Heart right ventricle (tissue), 16 donors: ENCODE measurements at regions not wholly inside any gene's neighbourhood (a gene's known extent, or its start where the extent isn't known, plus 50 kb on each side); places are given as distances from the start of the nearest gene placed in this dataset.

Experiments used
- ATAC-seq, 8 donors: fragments of 200-7000 bp; cut with Tn5 transposase; one replicate each; pipeline ENCODE4 v1.9.1; 2020; ENCODE audit warnings: mild to moderate bottlenecking in 8 of 8, moderate library complexity in 8 of 8, moderate number of reproducible peaks in 1 of 8
- DNase-seq, 2 donors: peaks; one replicate each; pipeline ENCODE4 v3.0.0-alpha.2; 2020
- H3K27ac ChIP-seq, 10 donors: fragments of 200-600 bp; sonication (generic) in 2 of 10; one replicate each; pipeline versions ENCODE4 v1.5.0 to v1.8.0; 2020 to 2022; ENCODE audit warnings: mild to moderate bottlenecking in 3 of 10
- H3K27me3 ChIP-seq, 7 donors: fragments of 200-600 bp; one replicate each; pipeline ENCODE4 v1.8.0; 2021 to 2022; ENCODE audit warnings: mild to moderate bottlenecking in 2 of 7
- H3K36me3 ChIP-seq, 9 donors: fragments of 200-600 bp; sonication (generic) in 1 of 9; one replicate each; pipeline versions ENCODE4 v1.5.0 to v1.8.0; 2020 to 2022; ENCODE audit warnings: mild to moderate bottlenecking in 2 of 9
- H3K4me1 ChIP-seq, 9 donors: fragments of 200-600 bp; sonication (generic) in 1 of 9; one replicate each; pipeline versions ENCODE4 v1.5.0 to v1.8.0; 2020 to 2022; ENCODE audit warnings: mild to moderate bottlenecking in 4 of 9
- H3K4me3 ChIP-seq, 10 donors: fragments of 200-600 bp; sonication (generic) in 2 of 10; one replicate each; pipeline versions ENCODE4 v1.5.0 to v1.8.0; 2020 to 2022; ENCODE audit warnings: mild to moderate bottlenecking in 7 of 10, moderate library complexity in 2 of 10
- H3K9me3 ChIP-seq, 11 donors: fragments of 200-600 bp in 10 of 11; sonication (generic) in 2 of 11; one replicate each; pipeline versions ENCODE4 v1.5.0 to v1.8.0; 2013 to 2022; ENCODE audit warnings: mild to moderate bottlenecking in 2 of 11, control low read depth in 1 of 11, moderate library complexity in 1 of 11
- WGBS, 2 donors: extraction: QIAGEN DNeasy Blood & Tissue Kit; methylation state at CpG; one replicate each; pipeline ENCODE4 v1.1.7; 2013; ENCODE audit warnings: inconsistent platforms in 1 of 2; 5-methylcytosine and 5-hydroxymethylcytosine counted together
- intact Hi-C, 10 donors: fragments of 100-400 bp; cut with DNase I; formaldehyde crosslinking; loops; one replicate each; pipeline versions ENCODE4 v1.11.1 to v1.14.2; 2022
- TF ChIP-seq, protein P1 (sequence below), 9 donors: fragments of 200-600 bp; sonication (generic) in 2 of 9; IDR thresholded peaks; one replicate each; pipeline versions ENCODE4 v1.5.0 to v1.8.0; 2021 to 2022; ENCODE audit warnings: antibody characterized with exemption in 9 of 9, mild to moderate bottlenecking in 5 of 9, moderate library complexity in 1 of 9
- donor health status: Arrhythmogenic right ventricular cardiomyopathy.
- donor health status: ischemic (EF 13 %, LVEDD 7.1; RV severe dilation, severe dysfunction).
- donor health status: healthy with polysubstance abuse.
- donor health status: DM: no; HTN: yes; CAD: no.
- donor health status: DM: no; HTN: no; CAD: no.
- donor health status: ischemic (EF 25% LVEDD 6.9; RV normal size, moderate dysfunction).
- donor health status: ischemic (EF 25% LVEDD 5.7; RV mildly dilated, moderate dysfunction).
- donor health status: healthy.
- donor health status: DM: yes; HTN: yes; CAD: no.
- donor health status: Ischemic cardiomyopathy.
- donor health status: ischemic (EF 35%, LVEDD 5.7; RV mildly dilated, moderate dysfunction).
- donor health status: nonischemic (EF 11% LVEDD 7.7; RV severe dilation, severe dysfunction).
- donor health status: DM: yes; HTN: yes; CAD: no.
- donor health status: PGD.
- donor health status: ischemic (EF 29% LVEDD 5.4; RV normal size, mild dysfunction).
- donor health status: nonischemic (EF 23%, LVEDD 6.1; RV moderate dilation, normal function).

DNA sequence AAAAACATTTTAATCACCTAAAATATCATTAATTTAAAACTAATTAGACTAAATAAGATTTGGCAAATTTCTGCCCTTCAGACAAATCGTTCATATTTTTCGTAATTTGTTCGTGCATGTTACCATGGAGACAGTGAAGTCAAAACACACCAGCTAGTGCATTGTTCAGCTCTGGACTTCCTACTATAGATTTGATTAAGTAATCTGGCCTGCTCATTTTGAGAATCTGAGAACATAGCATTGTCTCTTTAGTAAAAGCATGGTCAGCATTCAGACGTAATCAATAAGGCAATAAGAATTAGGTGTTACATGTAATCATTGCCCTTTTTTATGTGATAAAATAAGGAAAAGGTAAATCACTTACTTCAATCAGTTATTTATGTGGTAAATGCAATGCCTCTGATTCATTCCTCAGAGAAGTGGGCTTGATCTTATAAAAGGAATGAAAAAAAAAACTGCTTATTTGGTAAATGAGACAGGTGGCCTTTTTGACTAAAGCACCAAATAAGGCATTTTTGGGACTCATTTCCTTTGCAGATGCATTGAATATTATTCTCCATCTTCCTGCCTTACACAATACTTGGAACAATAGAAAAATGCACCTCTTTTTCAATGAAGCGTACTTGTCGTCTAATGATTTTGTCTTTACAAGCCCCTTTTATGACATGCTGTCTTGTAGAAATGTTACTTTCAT lies 84.5 kb upstream of the FNDC3B start:
- H3K4me3 ChIP-seq = no peak overlapping the region
- H3K27ac ChIP-seq = no peak overlapping the region
- intact Hi-C loops = no loop called here
- H3K4me1 ChIP-seq = peaks cover 0 to 12% (median 0%) of the 10 kb centered on the region in 9 donors
- H3K9me3 ChIP-seq = no peaks in the 10 kb centered on the region
- ATAC-seq = no peak
- H3K36me3 ChIP-seq = no peaks in the 10 kb centered on the region
- TF ChIP-seq, protein P1, sequence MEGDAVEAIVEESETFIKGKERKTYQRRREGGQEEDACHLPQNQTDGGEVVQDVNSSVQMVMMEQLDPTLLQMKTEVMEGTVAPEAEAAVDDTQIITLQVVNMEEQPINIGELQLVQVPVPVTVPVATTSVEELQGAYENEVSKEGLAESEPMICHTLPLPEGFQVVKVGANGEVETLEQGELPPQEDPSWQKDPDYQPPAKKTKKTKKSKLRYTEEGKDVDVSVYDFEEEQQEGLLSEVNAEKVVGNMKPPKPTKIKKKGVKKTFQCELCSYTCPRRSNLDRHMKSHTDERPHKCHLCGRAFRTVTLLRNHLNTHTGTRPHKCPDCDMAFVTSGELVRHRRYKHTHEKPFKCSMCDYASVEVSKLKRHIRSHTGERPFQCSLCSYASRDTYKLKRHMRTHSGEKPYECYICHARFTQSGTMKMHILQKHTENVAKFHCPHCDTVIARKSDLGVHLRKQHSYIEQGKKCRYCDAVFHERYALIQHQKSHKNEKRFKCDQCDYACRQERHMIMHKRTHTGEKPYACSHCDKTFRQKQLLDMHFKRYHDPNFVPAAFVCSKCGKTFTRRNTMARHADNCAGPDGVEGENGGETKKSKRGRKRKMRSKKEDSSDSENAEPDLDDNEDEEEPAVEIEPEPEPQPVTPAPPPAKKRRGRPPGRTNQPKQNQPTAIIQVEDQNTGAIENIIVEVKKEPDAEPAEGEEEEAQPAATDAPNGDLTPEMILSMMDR (IDR thresholded peaks at IDR 0.05) = no peak
- DNase-seq = no peak
- no peaks in the 10 kb centered on the region for H3K27me3 ChIP-seq
- WGBS, 2 donors = 49 to 57% methylated on average over 6 of the region's 6 CpGs

- ATAC-seq = no peak
These were observed 83.8 kb upstream of the FNDC3B start for GRCh38 chr3:171955598-171955997.

GRCh38 chr3:171956181-171956683 lies 83.1 kb upstream of the FNDC3B start:
- H3K4me3 ChIP-seq = no peak overlapping the region
- no peaks in the 10 kb centered on the region for H3K9me3 ChIP-seq
- peaks cover 0 to 25% (median 0%) of the 10 kb centered on the region in 9 donors for H3K4me1 ChIP-seq
- DNase-seq (no peak), ATAC-seq (no peak)
- H3K36me3 ChIP-seq = no peaks in the 10 kb centered on the region
- TF ChIP-seq, protein P1 (IDR thresholded peaks at IDR 0.05) = no peak
- H3K27ac ChIP-seq = no peak overlapping the region
- WGBS, 2 donors = 93 to 94% methylated on average over 13 of the region's 13 CpGs
- intact Hi-C loops = no loop called here
- no peaks in the 10 kb centered on the region for H3K27me3 ChIP-seq

More at GRCh38 chr3:171955598-171955997, 83.8 kb upstream of the FNDC3B start:
- Histone ChIP-seq H3K27ac (no peak overlapping the region), H3K27me3 (no peaks in the 10 kb centered on the region), H3K4me1 (peaks cover 0 to 20% (median 0%) of the 10 kb centered on the region in 9 donors), H3K9me3 (no peaks in the 10 kb centered on the region), H3K4me3 (no peak overlapping the region), H3K36me3 (no peaks in the 10 kb centered on the region)
- 95 to 96% methylated on average over 3 of the region's 3 CpGs for WGBS, 2 donors
- no peak for DNase-seq
- intact Hi-C loops = no loop called here
- TF ChIP-seq, protein P1 (IDR thresholded peaks at IDR 0.05) = no peak

- Histone ChIP-seq H3K9me3 (no peaks in the 10 kb centered on the region), H3K4me1 (peaks cover 0 to 25% (median 0%) of the 10 kb centered on the region in 9 donors), H3K4me3 (no peak overlapping the region), H3K27ac (no peak overlapping the region), H3K27me3 (no peaks in the 10 kb centered on the region), H3K36me3 (no peaks in the 10 kb centered on the region)
- DNase-seq (no peak), ATAC-seq (no peak)
- intact Hi-C loops = no loop called here
- TF ChIP-seq, protein P1 (IDR thresholded peaks at IDR 0.05) = no peak
- WGBS, 2 donors = 83 to 87% methylated on average over 2 of the region's 2 CpGs
These were observed 82.7 kb upstream of the FNDC3B start for GRCh38 chr3:171956705-171957104.
